Parathyroid adenoma (tissue), 2 donors: ENCODE measurements at regions not wholly inside any gene's neighbourhood (a gene's known extent, or its start where the extent isn't known, plus 50 kb on each side); places are given as distances from the start of the nearest gene placed in this dataset.

Experiments
- H2AFZ ChIP-seq: fragments of 300-600 bp; sonication (generic); one replicate; pipeline ENCODE4 v1.7.0; 2017; ENCODE audit warnings: antibody characterized with exemption, mild to moderate bottlenecking
- H3K27ac ChIP-seq: fragments of 300-600 bp; sonication (generic); one replicate; pipeline ENCODE4 v1.7.0; 2017
- H3K27me3 ChIP-seq: fragments of 300-600 bp; sonication (generic); one replicate; pipeline ENCODE4 v1.7.0; 2017; ENCODE audit warnings: low read length; ENCODE audit not compliant: control insufficient read depth, insufficient read depth
- H3K36me3 ChIP-seq: fragments of 300-600 bp; sonication (generic); one replicate; pipeline ENCODE4 v1.7.0; 2017; ENCODE audit warnings: low read length; ENCODE audit not compliant: control insufficient read depth, insufficient read depth
- H3K4me1 ChIP-seq: fragments of 300-600 bp; sonication (generic); one replicate; pipeline ENCODE4 v1.7.0; 2017; ENCODE audit warnings: control low read depth
- H3K4me2 ChIP-seq: fragments of 300-600 bp; sonication (generic); one replicate; pipeline ENCODE4 v1.7.0; 2017; ENCODE audit warnings: low read length
- H3K4me3 ChIP-seq: fragments of 300-600 bp; sonication (generic); one replicate; pipeline ENCODE4 v1.7.0; 2017; ENCODE audit warnings: low read depth, low read length
- H3K79me2 ChIP-seq: fragments of 300-600 bp; sonication (generic); one replicate; pipeline ENCODE4 v1.7.0; 2017; ENCODE audit warnings: control low read depth
- H3K9ac ChIP-seq: fragments of 300-600 bp; sonication (generic); one replicate; pipeline ENCODE4 v1.7.0; 2017; ENCODE audit warnings: mild to moderate bottlenecking
- H3K9me3 ChIP-seq: fragments of 300-600 bp; sonication (generic); one replicate; pipeline ENCODE4 v1.7.0; 2017; ENCODE audit warnings: low read length; ENCODE audit not compliant: control insufficient read depth
- TF ChIP-seq, protein P1 (sequence below): fragments of 300-600 bp; sonication (generic); IDR thresholded peaks from one replicate; pipeline ENCODE4 v1.7.0; 2017; ENCODE audit warnings: antibody characterized with exemption, mild to moderate bottlenecking
- donor health status: primary hyperparathyroidism.

DNA sequence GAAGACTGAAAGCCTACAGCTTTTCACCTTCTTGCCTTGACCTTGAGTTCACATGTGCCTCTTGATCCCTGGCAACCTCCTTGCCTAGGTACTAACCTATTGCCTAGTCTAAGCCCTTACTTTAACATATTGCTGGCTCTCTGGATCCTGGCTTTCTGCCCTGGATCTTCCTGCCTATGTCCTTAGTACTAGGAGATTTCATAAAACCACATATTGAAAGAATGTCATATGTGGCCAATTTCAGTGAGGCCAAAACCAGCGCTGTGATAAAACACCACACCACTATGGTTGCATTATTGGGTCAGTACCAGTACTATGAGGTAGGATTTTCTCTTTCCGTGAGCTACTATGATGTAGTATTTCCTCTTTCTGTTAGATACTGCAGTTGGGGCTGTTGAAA, 80.4 kb downstream of the CT47B1 start:
- Histone ChIP-seq H3K27ac (no peak overlapping the region), H3K9ac (no peak overlapping the region), H3K9me3 (no peaks in the 10 kb centered on the region), H3K4me2 (no peak overlapping the region), H3K27me3 (no peaks in the 10 kb centered on the region), H3K4me3 (no peak overlapping the region), H3K36me3 (no peaks in the 10 kb centered on the region), H3K79me2 (no peaks in the 10 kb centered on the region), H2AFZ (no peak overlapping the region), H3K4me1 (peaks cover 3% of the 10 kb centered on the region)
- TF ChIP-seq, protein P1, sequence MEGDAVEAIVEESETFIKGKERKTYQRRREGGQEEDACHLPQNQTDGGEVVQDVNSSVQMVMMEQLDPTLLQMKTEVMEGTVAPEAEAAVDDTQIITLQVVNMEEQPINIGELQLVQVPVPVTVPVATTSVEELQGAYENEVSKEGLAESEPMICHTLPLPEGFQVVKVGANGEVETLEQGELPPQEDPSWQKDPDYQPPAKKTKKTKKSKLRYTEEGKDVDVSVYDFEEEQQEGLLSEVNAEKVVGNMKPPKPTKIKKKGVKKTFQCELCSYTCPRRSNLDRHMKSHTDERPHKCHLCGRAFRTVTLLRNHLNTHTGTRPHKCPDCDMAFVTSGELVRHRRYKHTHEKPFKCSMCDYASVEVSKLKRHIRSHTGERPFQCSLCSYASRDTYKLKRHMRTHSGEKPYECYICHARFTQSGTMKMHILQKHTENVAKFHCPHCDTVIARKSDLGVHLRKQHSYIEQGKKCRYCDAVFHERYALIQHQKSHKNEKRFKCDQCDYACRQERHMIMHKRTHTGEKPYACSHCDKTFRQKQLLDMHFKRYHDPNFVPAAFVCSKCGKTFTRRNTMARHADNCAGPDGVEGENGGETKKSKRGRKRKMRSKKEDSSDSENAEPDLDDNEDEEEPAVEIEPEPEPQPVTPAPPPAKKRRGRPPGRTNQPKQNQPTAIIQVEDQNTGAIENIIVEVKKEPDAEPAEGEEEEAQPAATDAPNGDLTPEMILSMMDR = no peak

DNA sequence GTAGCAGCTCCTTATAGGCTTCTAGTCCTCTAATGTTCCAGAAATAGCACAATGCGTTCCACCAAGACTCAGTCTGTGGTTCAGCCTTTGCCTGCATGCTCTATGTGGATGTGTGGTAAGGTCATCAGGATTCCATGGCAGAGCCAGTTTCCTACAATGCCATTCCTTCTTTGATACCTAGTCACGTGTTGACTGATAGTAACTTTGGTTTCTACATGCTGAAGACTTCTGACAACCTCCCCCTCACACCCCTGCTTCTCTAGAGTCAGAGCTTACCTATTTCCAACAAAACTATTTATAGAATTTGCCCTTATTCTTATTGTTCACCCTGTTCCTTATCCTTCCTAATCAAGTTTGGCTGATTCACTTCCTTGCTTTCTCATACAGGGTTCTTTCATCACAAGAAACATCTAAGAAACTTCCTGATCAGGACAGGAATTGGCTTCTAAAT, 81.1 kb downstream of the CT47B1 start:
- TF ChIP-seq, protein P1 = no peak

DNA sequence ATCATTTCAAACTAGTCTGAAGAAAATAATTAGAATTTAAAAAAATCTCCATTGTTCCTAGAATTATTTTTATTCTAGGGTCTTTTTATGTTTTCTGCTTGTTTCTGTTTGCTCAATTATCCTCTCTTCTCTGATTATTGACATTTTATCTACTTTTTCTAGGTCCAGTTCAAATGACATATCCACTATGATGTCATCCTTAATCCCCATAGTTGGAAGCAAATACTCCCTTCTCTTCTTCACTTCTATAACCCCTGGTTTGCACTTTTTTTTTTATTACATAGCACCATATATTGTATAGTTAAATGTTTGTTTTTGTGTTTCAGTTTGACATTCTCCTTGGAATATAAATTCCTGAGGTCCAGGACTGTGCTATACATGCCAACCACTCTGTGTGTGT, 82.6 kb downstream of the CT47B1 start:
- TF ChIP-seq, protein P1 = no peak
- Histone ChIP-seq H3K4me1 (peaks cover 3% of the 10 kb centered on the region), H3K27me3 (no peaks in the 10 kb centered on the region), H3K4me2 (no peak overlapping the region), H3K4me3 (no peak overlapping the region), H3K36me3 (no peaks in the 10 kb centered on the region), H3K9me3 (no peaks in the 10 kb centered on the region), H3K27ac (no peak overlapping the region), H2AFZ (no peak overlapping the region), H3K9ac (no peak overlapping the region), H3K79me2 (no peaks in the 10 kb centered on the region)

More for the DNA sequence above, 81.1 kb downstream of the CT47B1 start:
- Histone ChIP-seq H3K36me3 (no peaks in the 10 kb centered on the region), H3K9ac (no peak overlapping the region), H3K4me3 (no peak overlapping the region), H3K4me1 (peaks cover 3% of the 10 kb centered on the region), H3K27ac (no peak overlapping the region), H2AFZ (no peak overlapping the region), H3K79me2 (no peaks in the 10 kb centered on the region), H3K4me2 (no peak overlapping the region), H3K27me3 (no peaks in the 10 kb centered on the region), H3K9me3 (no peaks in the 10 kb centered on the region)

DNA sequence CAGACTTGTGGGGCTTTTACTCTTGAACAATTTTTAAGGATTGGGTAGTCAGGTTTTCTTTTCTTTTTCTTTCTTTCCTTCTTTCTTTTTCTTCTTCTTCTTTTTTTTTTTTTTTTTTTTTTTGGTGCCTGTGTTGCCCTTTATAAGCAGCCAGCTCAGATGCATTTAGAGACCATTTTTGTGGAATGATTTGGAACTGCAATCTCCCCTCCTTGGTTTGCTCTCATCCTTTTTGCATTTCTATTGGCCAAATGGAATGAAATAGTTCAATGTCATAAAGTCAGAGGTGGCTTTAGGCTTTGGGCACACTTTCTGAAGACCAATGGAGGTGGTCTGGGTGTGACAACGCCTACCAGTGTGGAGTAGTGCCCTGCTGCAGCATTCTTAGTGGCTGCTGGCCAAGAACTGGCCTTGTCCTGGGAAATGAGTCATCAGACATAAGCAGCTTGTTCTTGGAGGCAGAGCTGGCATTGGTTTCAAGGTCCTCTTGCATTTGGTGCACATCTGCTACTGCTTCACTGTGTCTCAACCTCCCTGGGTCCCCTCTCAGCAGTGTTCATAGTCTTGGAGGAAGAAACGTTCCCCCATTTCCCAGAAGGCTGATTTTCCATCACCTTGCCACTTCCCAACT, 84.5 kb downstream of the CT47B1 start:
- Histone ChIP-seq H3K36me3 (no peaks in the 10 kb centered on the region), H3K4me1 (no peaks in the 10 kb centered on the region), H3K27me3 (no peaks in the 10 kb centered on the region), H3K27ac (no peak overlapping the region), H3K9ac (no peak overlapping the region), H2AFZ (peak overlapping the region; percentile 42), H3K79me2 (no peaks in the 10 kb centered on the region), H3K4me2 (no peak overlapping the region), H3K9me3 (no peaks in the 10 kb centered on the region), H3K4me3 (no peak overlapping the region)
- TF ChIP-seq, protein P1 = no peak

DNA sequence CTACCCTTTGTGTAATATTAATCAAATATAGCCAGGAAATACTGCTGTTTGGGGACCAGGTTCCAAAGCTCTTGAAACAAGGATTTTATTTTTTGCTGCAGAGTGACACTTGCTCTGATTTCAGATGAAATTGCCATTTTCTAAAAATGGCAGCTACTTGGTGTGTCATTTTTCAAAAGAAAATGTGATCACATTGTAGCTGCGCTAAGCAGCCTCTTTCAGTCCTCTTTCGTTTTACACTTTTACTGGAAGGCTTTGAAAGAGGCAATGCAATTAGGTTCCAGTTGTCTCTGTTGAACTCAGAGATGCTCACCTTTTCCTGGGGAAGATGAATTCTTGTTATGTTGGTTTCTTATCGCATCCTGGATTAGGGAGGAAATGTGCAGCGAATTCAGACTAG, 85.1 kb downstream of the CT47B1 start:
- Histone ChIP-seq H3K9me3 (no peaks in the 10 kb centered on the region), H3K27ac (no peak overlapping the region), H3K27me3 (no peaks in the 10 kb centered on the region), H3K36me3 (no peaks in the 10 kb centered on the region), H3K4me3 (no peak overlapping the region), H3K9ac (no peak overlapping the region), H3K79me2 (no peaks in the 10 kb centered on the region), H3K4me1 (no peaks in the 10 kb centered on the region), H2AFZ (peak overlapping the region; percentile 46), H3K4me2 (no peak overlapping the region)
- TF ChIP-seq, protein P1 = no peak
